Breast epithelium (tissue), 4 donors: ENCODE measurements at regions not wholly inside any gene's neighbourhood (a gene's known extent, or its start where the extent isn't known, plus 50 kb on each side); places are given as distances from the start of the nearest gene placed in this dataset.

Experiments
- DNase-seq, 2 donors: peaks; one replicate each; pipeline ENCODE4 v3.0.0-alpha.2; 2019; ENCODE audit warnings: low spot score in 2 of 2
- H3K27ac ChIP-seq, 2 donors: fragments of 200-600 bp; sonication (generic) in 1 of 2; one replicate each; pipeline ENCODE4 v1.5.1; 2016 to 2019; ENCODE audit warnings: mild to moderate bottlenecking in 1 of 2
- H3K27me3 ChIP-seq, 2 donors: fragments of 200-600 bp; sonication (generic) in 1 of 2; one replicate each; pipeline versions ENCODE4 v1.5.1 to v1.6.0; 2017 to 2019; ENCODE audit warnings: control low read depth in 1 of 2, mild to moderate bottlenecking in 1 of 2
- H3K36me3 ChIP-seq: fragments of 200-600 bp; one replicate; pipeline ENCODE4 v1.5.1; 2019
- H3K4me1 ChIP-seq, 2 donors: fragments of 200-600 bp; sonication (generic); one replicate each; pipeline ENCODE4 v1.5.1; 2016 to 2019; ENCODE audit warnings: control low read depth in 1 of 2
- H3K4me3 ChIP-seq, 3 donors: fragments of 200-600 bp; sonication (generic); 1 replicate in 2 of 3; 2 replicates in 1 of 3; pipeline ENCODE4 v1.5.1; 2016 to 2019; ENCODE audit warnings: mild to moderate bottlenecking in 3 of 3, moderate library complexity in 2 of 3
- H3K9me3 ChIP-seq, 2 donors: fragments of 200-600 bp; sonication (generic) in 1 of 2; one replicate each; pipeline ENCODE4 v1.5.1; 2016 to 2019; ENCODE audit warnings: control low read depth in 1 of 2
- CTCF ChIP-seq, 3 donors: fragments of 450-650 bp; IDR thresholded peaks; one replicate each; pipeline ENCODE4 v1.5.1; 2016 to 2017; ENCODE audit warnings: antibody characterized with exemption in 3 of 3, mild to moderate bottlenecking in 3 of 3, moderate library complexity in 3 of 3
- POLR2A ChIP-seq: fragments of 450-650 bp; IDR thresholded peaks from one replicate; pipeline ENCODE4 v1.6.1; 2016; ENCODE audit warnings: antibody characterized with exemption, mild to moderate bottlenecking, moderate library complexity
- POLR2AphosphoS5 ChIP-seq, 3 donors: sonication (generic); formaldehyde crosslinking; IDR thresholded peaks; one replicate each; pipeline ENCODE4 v1.6.1; 2017; ENCODE audit warnings: antibody characterized with exemption in 3 of 3
- intact Hi-C: fragments of 100-400 bp; cut with DNase I; formaldehyde crosslinking; loops from one replicate; pipeline ENCODE4 v1.15.1; 2023; ENCODE audit warnings: low total_unique reads

- peaks cover 3% of the 10 kb centered on the region for H3K36me3 ChIP-seq
- no peaks in the 10 kb centered on the region for H3K4me1 ChIP-seq
- no peaks in the 10 kb centered on the region for H3K27me3 ChIP-seq
- DNase-seq, result no peak
- peak overlapping the region in 1 of 2 donors; percentile 36 for H3K27ac ChIP-seq
- no peak overlapping the region for H3K4me3 ChIP-seq
- intact Hi-C loops, result no loop called here
- H3K9me3 ChIP-seq, result no peaks in the 10 kb centered on the region
- TF ChIP-seq POLR2A (no peak), POLR2AphosphoS5 (IDR thresholded peaks at IDR 0.05) (no peak), CTCF (IDR thresholded peaks at IDR 0.05) (no peak)
Measured at GRCh38 chr21:16708101-16708835, 804.6 kb upstream of the CXADR start.

GRCh38 chr21:16709866-16710550 lies 802.8 kb upstream of the CXADR start:
- no peak overlapping the region for H3K27ac ChIP-seq
- H3K27me3 ChIP-seq, result no peaks in the 10 kb centered on the region
- no peak for DNase-seq
- intact Hi-C loops, result no loop called here
- H3K4me1 ChIP-seq, result no peaks in the 10 kb centered on the region
- H3K4me3 ChIP-seq, result no peak overlapping the region
- H3K9me3 ChIP-seq, result no peaks in the 10 kb centered on the region
- H3K36me3 ChIP-seq, result peaks cover 3% of the 10 kb centered on the region
- TF ChIP-seq POLR2A, result no peak
- no peak for TF ChIP-seq POLR2AphosphoS5 (IDR thresholded peaks at IDR 0.05)
- TF ChIP-seq CTCF (IDR thresholded peaks at IDR 0.05), result no peak

GRCh38 chr21:16711757-16712156 lies 801.1 kb upstream of the CXADR start:
- H3K9me3 ChIP-seq, result no peaks in the 10 kb centered on the region
- H3K4me3 ChIP-seq, result no peak overlapping the region
- no peaks in the 10 kb centered on the region for H3K4me1 ChIP-seq
- H3K27ac ChIP-seq, result no peak overlapping the region
- H3K36me3 ChIP-seq, result no peaks in the 10 kb centered on the region
- no peak for DNase-seq
- TF ChIP-seq POLR2A (no peak), CTCF (IDR thresholded peaks at IDR 0.05) (no peak), POLR2AphosphoS5 (IDR thresholded peaks at IDR 0.05) (no peak)
- H3K27me3 ChIP-seq, result no peaks in the 10 kb centered on the region
- intact Hi-C loops, result no loop called here

GRCh38 chr21:16713331-16714117 lies 799.3 kb upstream of the CXADR start:
- Histone ChIP-seq H3K27me3 (no peaks in the 10 kb centered on the region), H3K9me3 (no peaks in the 10 kb centered on the region), H3K36me3 (no peaks in the 10 kb centered on the region), H3K27ac (no peak overlapping the region), H3K4me3 (no peak overlapping the region), H3K4me1 (no peaks in the 10 kb centered on the region)
- intact Hi-C loops, result no loop called here
- TF ChIP-seq CTCF (IDR thresholded peaks at IDR 0.05) (no peak), POLR2AphosphoS5 (IDR thresholded peaks at IDR 0.05) (no peak), POLR2A (no peak)
- DNase-seq, result no peak

GRCh38 chr21:16740511-16740910 lies 772.3 kb upstream of the CXADR start:
- TF ChIP-seq CTCF (IDR thresholded peaks at IDR 0.05) (no peak), POLR2AphosphoS5 (IDR thresholded peaks at IDR 0.05) (no peak), POLR2A (no peak)
- Histone ChIP-seq H3K36me3 (no peaks in the 10 kb centered on the region), H3K9me3 (peaks cover 0 to 3% of the 10 kb centered on the region in 2 donors), H3K27ac (peak overlapping the region in 1 of 2 donors; percentile 39), H3K4me1 (no peaks in the 10 kb centered on the region), H3K4me3 (no peak overlapping the region), H3K27me3 (no peaks in the 10 kb centered on the region)
- DNase-seq, result no peak
- intact Hi-C loops, result no loop called here
